ENCODE measurements at regions not wholly inside any gene's neighbourhood (a gene's known extent, or its start where the extent isn't known, plus 50 kb on each side); places are given as distances from the start of the nearest gene placed in this dataset.

DNA sequence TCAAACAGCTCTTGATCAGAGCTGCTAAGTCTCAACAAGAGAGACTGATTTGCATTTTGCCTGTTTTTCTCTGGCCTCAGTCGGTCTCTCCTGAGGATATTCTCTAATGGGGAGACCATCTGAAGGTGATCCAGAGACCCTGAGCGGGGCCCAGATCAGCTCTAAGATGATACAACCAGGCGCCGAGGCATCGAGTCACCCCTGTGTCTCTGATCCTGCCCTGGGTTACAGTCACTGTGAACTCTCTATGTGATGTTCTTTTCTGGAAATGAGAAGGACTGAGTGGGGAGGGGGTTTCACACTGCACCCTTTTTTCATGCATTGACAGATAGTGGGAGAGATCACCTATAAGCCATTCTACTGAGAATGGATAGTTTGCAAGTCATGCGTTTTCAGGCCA lies 247.6 kb upstream of the PWP1 start:
- H3K27me3 ChIP-seq (replicated peaks in 1 of 4; ENCODE audit: control insufficient read depth in 3 of 4, extremely low read depth in 1 of 4, insufficient read depth in 3 of 4, low read length in 3 of 4) = no peaks in the 10 kb centered on the region
- POLR2A ChIA-PET (ENCODE audit: partially characterized antibody) = interaction anchor here (1.1 kb wide), 1 partner anchor 10 kb away, joined by 4 read pairs; no protein-coding TSS in a partner anchor
- no peak overlapping the region for H4K91ac ChIP-seq (replicated peaks; ENCODE audit: insufficient read length, low read length)
- no peak for FAIRE-seq
- no peak overlapping the region for H2BK20ac ChIP-seq (ENCODE audit: low read length)
- H3K56ac ChIP-seq (replicated peaks; ENCODE audit: insufficient read length, low read depth, low read length) = no peak overlapping the region
- H2AFZ ChIP-seq (ENCODE audit: low read length) = no peak overlapping the region
- H2AK5ac ChIP-seq (ENCODE audit: low read depth, low read length) = no peak overlapping the region
- H3K27ac ChIP-seq (ENCODE audit: low read depth, low read length) = no peak overlapping the region
- no peak overlapping the region for H3K4me2 ChIP-seq (ENCODE audit: insufficient read depth in 1 of 2, low read depth in 2 of 2, low read length in 2 of 2)
- peaks cover 3 to 5% (median 3%) of the 10 kb centered on the region in 4 experiments; a peak in 6 of 7 replicates for H3K4me1 ChIP-seq (replicated peaks in 1 of 4; ENCODE audit: control insufficient read depth in 3 of 4, insufficient read depth in 4 of 4, low read length in 3 of 4)
- no peaks in the 10 kb centered on the region for H4K20me1 ChIP-seq (replicated peaks in 1 of 2; ENCODE audit: control insufficient read depth in 1 of 2, insufficient read depth in 2 of 2, low read length in 2 of 2)
- H3K9me3 ChIP-seq (ENCODE audit: insufficient read depth in 2 of 2, low read depth in 1 of 2, low read length in 1 of 2) = no peaks in the 10 kb centered on the region
- H3K79me2 ChIP-seq (ENCODE audit: control insufficient read depth in 1 of 2, insufficient read depth in 2 of 2, low read length in 2 of 2) = no peaks in the 10 kb centered on the region
- H3K23me2 ChIP-seq (ENCODE audit: low read depth, low read length) = no peaks in the 10 kb centered on the region
- H3K18ac ChIP-seq (ENCODE audit: extremely low read depth, low read length) = no peak overlapping the region
- no peak overlapping the region for H3K4ac ChIP-seq (replicated peaks; ENCODE audit: insufficient read length, low read depth, low read length)
- TF ChIP-seq, protein P1, sequence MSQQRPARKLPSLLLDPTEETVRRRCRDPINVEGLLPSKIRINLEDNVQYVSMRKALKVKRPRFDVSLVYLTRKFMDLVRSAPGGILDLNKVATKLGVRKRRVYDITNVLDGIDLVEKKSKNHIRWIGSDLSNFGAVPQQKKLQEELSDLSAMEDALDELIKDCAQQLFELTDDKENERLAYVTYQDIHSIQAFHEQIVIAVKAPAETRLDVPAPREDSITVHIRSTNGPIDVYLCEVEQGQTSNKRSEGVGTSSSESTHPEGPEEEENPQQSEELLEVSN (IDR thresholded peaks at IDR 0.05) = no peak
- TF ChIP-seq SIRT6 (IDR thresholded peaks at IDR 0.05; ENCODE audit: low read length) (no peak), BCL11A (IDR thresholded peaks at IDR 0.05; ENCODE audit: low read depth in 2 of 2, low read length in 2 of 2) (no peak), CHD1 (IDR thresholded peaks at IDR 0.05; ENCODE audit: low read depth, low read length) (no peak), RAD21 (IDR thresholded peaks at IDR 0.05 in 1 of 2, conservative IDR thresholded peaks at IDR 0.05 in 1 of 2; ENCODE audit: low read depth in 2 of 2, low read length in 2 of 2) (no peak)
- no peak overlapping the region for H2BK5ac ChIP-seq (ENCODE audit: low read depth, low read length)
- H3K14ac ChIP-seq (ENCODE audit: insufficient read length) = no peak overlapping the region
- H2BK120ac ChIP-seq (replicated peaks; ENCODE audit: low read depth, low read length) = no peak overlapping the region
- no peak overlapping the region for H3K9ac ChIP-seq (replicated peaks in 1 of 4; ENCODE audit: extremely low read depth in 1 of 4, low read depth in 3 of 4, low read length in 3 of 4)
- no peak overlapping the region for H2BK15ac ChIP-seq (ENCODE audit: low read length)
- no peak overlapping the region for H2BK12ac ChIP-seq (ENCODE audit: low read depth, low read length)
- no peak overlapping the region for H4K5ac ChIP-seq (ENCODE audit: insufficient read length, low read depth, low read length)
- no peak overlapping the region for H3K23ac ChIP-seq (ENCODE audit: insufficient read length)
- H3K36me3 ChIP-seq (ENCODE audit: control insufficient read depth in 2 of 4, insufficient read depth in 4 of 4, low read length in 3 of 4) = no peaks in the 10 kb centered on the region
- no peak overlapping the region for H4K8ac ChIP-seq (ENCODE audit: extremely low read depth, insufficient read depth, low read length)
- DNase-seq (ENCODE audit: low read depth in 1 of 2, low spot score in 2 of 2) = no peak
- CTCF ChIA-PET (ENCODE audit: partially characterized antibody) = interaction anchor here (1.0 to 6.9 kb wide), 4 partner anchors 9 to 170 kb away, joined by 3 to 41 read pairs (median 15); no protein-coding TSS in a partner anchor
- no peak overlapping the region for H3K4me3 ChIP-seq (ENCODE audit: extremely low read depth in 1 of 4, insufficient read depth in 2 of 4, low read depth in 3 of 4, low read length in 4 of 4)
- WGBS, 2 experiments (ENCODE audit: extremely low coverage in 1 of 2, insufficient coverage in 1 of 2, insufficient read length in 1 of 2, insufficient replicate concordance in 2 of 2, low coverage in 1 of 2, low lambda C conversion rate in 2 of 2, missing lambda C conversion rate in 1 of 2) = 87% methylated on average over 6 of the region's 6 CpGs; no CpG with 5 or more reads in 1 of the 2 experiments
- H3K79me1 ChIP-seq (ENCODE audit: low read depth, low read length) = no peaks in the 10 kb centered on the region

Data from H1 (cell line).